DOHH2 (cell line): ENCODE measurements at regions not wholly inside any gene's neighbourhood (a gene's known extent, or its start where the extent isn't known, plus 50 kb on each side); places are given as distances from the start of the nearest gene placed in this dataset.

Source experiments
- H3F3A ChIP-seq: fragments of 200-600 bp; sonication (generic), shearing (Covaris generic); 2 replicates; pipeline ENCODE4 v1.6.0; 2016; ENCODE audit warnings: antibody characterized with exemption, mild to moderate bottlenecking; ENCODE audit not compliant: control insufficient read depth, insufficient read depth
- H3K27ac ChIP-seq: fragments of 200-600 bp; sonication (generic); 2 replicates; pipeline ENCODE4 v1.5.1; 2014; ENCODE audit warnings: low read depth, mild to moderate bottlenecking, low read length, moderate library complexity
- H3K27me3 ChIP-seq: fragments of 200-600 bp; sonication (generic); 2 replicates; pipeline ENCODE4 v1.6.1; 2014; ENCODE audit warnings: mild to moderate bottlenecking, low read length, mixed read lengths; ENCODE audit not compliant: control insufficient read depth
- H3K36me3 ChIP-seq: fragments of 200-600 bp; sonication (generic); 2 replicates; pipeline ENCODE4 v1.6.1; 2014; ENCODE audit warnings: mild to moderate bottlenecking, low read length, moderate library complexity, mixed read lengths; ENCODE audit not compliant: control insufficient read depth
- H3K4me1 ChIP-seq: fragments of 200-600 bp; sonication (generic); 2 replicates; pipeline ENCODE4 v1.6.1; 2014; ENCODE audit warnings: mild to moderate bottlenecking, low read length, mixed read lengths; ENCODE audit not compliant: control insufficient read depth
- H3K4me2 ChIP-seq: fragments of 200-600 bp; sonication (generic); 2 replicates; pipeline ENCODE4 v1.6.0; 2014; ENCODE audit warnings: mild to moderate bottlenecking, low read length, moderate library complexity
- H3K4me3 ChIP-seq: fragments of 200-600 bp; sonication (generic); 2 replicates; pipeline ENCODE4 v1.5.1; 2014; ENCODE audit warnings: mild to moderate bottlenecking, low read length, mixed read lengths
- H3K79me2 ChIP-seq: fragments of 200-600 bp; sonication (generic); 2 replicates; pipeline ENCODE4 v1.6.1; 2014; ENCODE audit warnings: mild to moderate bottlenecking, low read length, mixed read lengths; ENCODE audit not compliant: control insufficient read depth
- H3K9me2 ChIP-seq: fragments of 200-600 bp; sonication (generic); replicated peaks from 2 replicates; pipeline ENCODE4 v1.6.1; 2014; ENCODE audit warnings: mild to moderate bottlenecking, low read length, mixed read lengths; ENCODE audit not compliant: control insufficient read depth
- H3K9me3 ChIP-seq: fragments of 200-600 bp; sonication (generic); 2 replicates; pipeline ENCODE4 v1.6.1; 2014; ENCODE audit warnings: antibody characterized with exemption, low read length, mixed read lengths; ENCODE audit not compliant: control insufficient read depth, insufficient read depth
- H4K20me1 ChIP-seq: fragments of 200-600 bp; sonication (generic); 2 replicates; pipeline ENCODE4 v1.6.0; 2014; ENCODE audit warnings: low read depth, mild to moderate bottlenecking, antibody characterized with exemption, low read length, moderate library complexity; ENCODE audit not compliant: control insufficient read depth, insufficient read depth
- EZH2phosphoT487 ChIP-seq: fragments of 200-600 bp; sonication (generic); IDR thresholded peaks from 2 replicates; pipeline ENCODE4 v1.6.1; 2017; ENCODE audit warnings: borderline replicate concordance, mild to moderate bottlenecking, antibody characterized with exemption, low read length, moderate library complexity, mixed read lengths
- TF ChIP-seq, protein P1 (sequence below): fragments of 200-600 bp; sonication (generic); IDR thresholded peaks from one replicate; pipeline ENCODE4 v1.5.1; 2014; ENCODE audit warnings: antibody characterized with exemption, mild to moderate bottlenecking, low read depth, low read length; ENCODE audit not compliant: poor library complexity, severe bottlenecking

DNA sequence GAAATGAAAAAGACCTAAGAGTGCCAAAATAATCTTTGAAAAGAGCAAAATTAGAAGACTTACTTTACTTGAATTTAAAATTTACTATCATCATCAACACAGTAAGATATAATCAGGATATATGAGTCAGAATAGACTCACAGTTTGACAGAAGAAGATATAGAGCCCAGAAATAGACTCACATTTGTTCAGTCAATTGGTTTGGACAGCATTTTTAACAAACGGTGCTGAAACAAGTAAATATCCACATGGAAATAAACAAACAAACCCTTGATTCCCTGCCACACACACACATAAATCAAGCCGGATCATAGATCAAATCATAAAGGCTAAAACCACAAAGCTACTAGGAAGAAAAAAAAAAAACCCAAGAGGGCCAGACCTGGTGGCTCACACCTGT, 291.1 kb downstream of the ADGRG6 start:
- no peaks in the 10 kb centered on the region for H3K27me3 ChIP-seq
- H3K27ac ChIP-seq: no peak overlapping the region
- H3K4me2 ChIP-seq: no peak overlapping the region
- H3F3A ChIP-seq: no peaks in the 10 kb centered on the region
- TF ChIP-seq EZH2phosphoT487: no peak
- TF ChIP-seq, protein P1, sequence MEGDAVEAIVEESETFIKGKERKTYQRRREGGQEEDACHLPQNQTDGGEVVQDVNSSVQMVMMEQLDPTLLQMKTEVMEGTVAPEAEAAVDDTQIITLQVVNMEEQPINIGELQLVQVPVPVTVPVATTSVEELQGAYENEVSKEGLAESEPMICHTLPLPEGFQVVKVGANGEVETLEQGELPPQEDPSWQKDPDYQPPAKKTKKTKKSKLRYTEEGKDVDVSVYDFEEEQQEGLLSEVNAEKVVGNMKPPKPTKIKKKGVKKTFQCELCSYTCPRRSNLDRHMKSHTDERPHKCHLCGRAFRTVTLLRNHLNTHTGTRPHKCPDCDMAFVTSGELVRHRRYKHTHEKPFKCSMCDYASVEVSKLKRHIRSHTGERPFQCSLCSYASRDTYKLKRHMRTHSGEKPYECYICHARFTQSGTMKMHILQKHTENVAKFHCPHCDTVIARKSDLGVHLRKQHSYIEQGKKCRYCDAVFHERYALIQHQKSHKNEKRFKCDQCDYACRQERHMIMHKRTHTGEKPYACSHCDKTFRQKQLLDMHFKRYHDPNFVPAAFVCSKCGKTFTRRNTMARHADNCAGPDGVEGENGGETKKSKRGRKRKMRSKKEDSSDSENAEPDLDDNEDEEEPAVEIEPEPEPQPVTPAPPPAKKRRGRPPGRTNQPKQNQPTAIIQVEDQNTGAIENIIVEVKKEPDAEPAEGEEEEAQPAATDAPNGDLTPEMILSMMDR: no peak
- no peaks in the 10 kb centered on the region for H3K9me2 ChIP-seq
- H3K4me3 ChIP-seq: no peak overlapping the region
- no peaks in the 10 kb centered on the region for H4K20me1 ChIP-seq
- no peaks in the 10 kb centered on the region for H3K9me3 ChIP-seq
- H3K36me3 ChIP-seq: no peaks in the 10 kb centered on the region
- H3K79me2 ChIP-seq: no peaks in the 10 kb centered on the region
- no peaks in the 10 kb centered on the region for H3K4me1 ChIP-seq

- Histone ChIP-seq H3K4me3 (no peak overlapping the region), H3K27ac (no peak overlapping the region), H4K20me1 (no peaks in the 10 kb centered on the region), H3K36me3 (no peaks in the 10 kb centered on the region), H3K9me2 (no peaks in the 10 kb centered on the region), H3F3A (no peaks in the 10 kb centered on the region), H3K4me2 (no peak overlapping the region), H3K79me2 (no peaks in the 10 kb centered on the region), H3K4me1 (no peaks in the 10 kb centered on the region), H3K9me3 (no peaks in the 10 kb centered on the region; the same call in 1 of the 2 replicates), H3K27me3 (no peaks in the 10 kb centered on the region)
- TF ChIP-seq EZH2phosphoT487: no peak
- TF ChIP-seq, protein P1: no peak
Measured at GRCh38 chr6:142597836-142598235, 296.0 kb downstream of the ADGRG6 start.

GRCh38 chr6:142601427-142601826, 299.6 kb downstream of the ADGRG6 start:
- TF ChIP-seq, protein P1: no peak
- TF ChIP-seq EZH2phosphoT487: no peak
- H3K79me2 ChIP-seq: no peaks in the 10 kb centered on the region
- no peaks in the 10 kb centered on the region for H3K9me2 ChIP-seq
- H3K36me3 ChIP-seq: no peaks in the 10 kb centered on the region
- H4K20me1 ChIP-seq: no peaks in the 10 kb centered on the region
- H3F3A ChIP-seq: no peaks in the 10 kb centered on the region
- H3K27ac ChIP-seq: no peak overlapping the region
- H3K4me1 ChIP-seq: no peaks in the 10 kb centered on the region
- H3K9me3 ChIP-seq: no peaks in the 10 kb centered on the region; the same call in 1 of the 2 replicates
- H3K4me2 ChIP-seq: no peak overlapping the region
- no peaks in the 10 kb centered on the region for H3K27me3 ChIP-seq
- no peak overlapping the region for H3K4me3 ChIP-seq
